IMR-90 (cell line): ENCODE measurements at regions not wholly inside any gene's neighbourhood (a gene's known extent, or its start where the extent isn't known, plus 50 kb on each side); places are given as distances from the start of the nearest gene placed in this dataset.

Experiments
- ATAC-seq: fragments of 200-7000 bp; cut with Tn5 transposase; 2 replicates; pipeline ENCODE4 v1.9.1; 2020; ENCODE audit warnings: low read depth, mild to moderate bottlenecking, moderate library complexity
- BruUV-seq: library from RNA; stranded (reverse); fragments of 400-500 nt; replicated peaks from 2 replicates; lab custom pipeline; 2021; lab: Mats Ljungman, UMichigan
- CTCF ChIA-PET: fragments of 300-600 bp; formaldehyde crosslinking; extraction: SDS; loops from one replicate; lab custom pipeline; 2021; ENCODE audit warnings: antibody characterized with exemption; lab: Yijun Ruan, JAX
- POLR2A ChIA-PET: fragments of 300-600 bp; sonication (Branson Sonifier 250); formaldehyde crosslinking; loops from one replicate; lab custom pipeline; 2022; ENCODE audit warnings: antibody characterized with exemption; ENCODE audit not compliant: unreplicated experiment; lab: Charles Lee
- DNase-seq: peaks from one replicate; pipeline ENCODE4 v3.0.0; 2013
- H2AFZ ChIP-seq: replicated peaks from 2 replicates; pipeline ENCODE3; 2013; ENCODE audit warnings: low read length, mild to moderate bottlenecking; ENCODE audit not compliant: poor library complexity
- H2AK5ac ChIP-seq: 2 replicates; pipeline ENCODE4 v1.6.1; 2013; ENCODE audit warnings: low read depth, low read length, inconsistent platforms
- H2AK9ac ChIP-seq: replicated peaks from 2 replicates; pipeline ENCODE3; 2013; ENCODE audit warnings: mild to moderate bottlenecking, low read depth, low read length, moderate library complexity; ENCODE audit not compliant: poor library complexity
- H2BK120ac ChIP-seq: 2 replicates; pipeline ENCODE4 v1.6.1; 2013; ENCODE audit warnings: low read depth, low read length, inconsistent platforms
- H2BK15ac ChIP-seq: 3 replicates; pipeline ENCODE4 v1.6.1; 2013; ENCODE audit warnings: low read depth, low read length, inconsistent platforms
- H2BK20ac ChIP-seq: 2 replicates; pipeline ENCODE4 v1.6.1; 2013; ENCODE audit warnings: low read depth, mild to moderate bottlenecking, inconsistent platforms, low read length, moderate library complexity
- H2BK5ac ChIP-seq: 2 replicates; pipeline ENCODE4 v1.6.1; 2013; ENCODE audit warnings: mild to moderate bottlenecking, low read depth, low read length, inconsistent platforms; ENCODE audit not compliant: poor library complexity, severe bottlenecking
- H3K14ac ChIP-seq: replicated peaks from 2 replicates; pipeline ENCODE4 v1.6.1; 2013; ENCODE audit warnings: low read depth, low read length, inconsistent platforms
- H3K18ac ChIP-seq: 2 replicates; pipeline ENCODE4 v1.6.1; 2013; ENCODE audit warnings: low read depth, low read length, control low read depth
- H3K23ac ChIP-seq: 2 replicates; pipeline ENCODE4 v1.6.1; 2013; ENCODE audit warnings: low read depth, low read length, inconsistent platforms
- H3K27ac ChIP-seq: 2 replicates; pipeline ENCODE4 v1.5.1; 2013; ENCODE audit warnings: mild to moderate bottlenecking, control low read depth, low read length; ENCODE audit not compliant: insufficient read depth
- H3K27me3 ChIP-seq: 2 replicates; pipeline ENCODE4 v1.6.1; 2013; ENCODE audit warnings: low read length; ENCODE audit not compliant: control insufficient read depth, insufficient read depth
- H3K36me3 ChIP-seq: 2 replicates; pipeline ENCODE4 v1.6.1; 2013; ENCODE audit warnings: low read length, mixed read lengths; ENCODE audit not compliant: control insufficient read depth, insufficient read depth
- H3K4ac ChIP-seq: 2 replicates; pipeline ENCODE4 v1.6.1; 2013; ENCODE audit warnings: low read depth, low read length, inconsistent platforms
- H3K4me1 ChIP-seq: 2 replicates; pipeline ENCODE4 v1.6.1; 2013; ENCODE audit warnings: low read length, mixed read lengths; ENCODE audit not compliant: control insufficient read depth, insufficient read depth
- H3K4me2 ChIP-seq: 2 replicates; pipeline ENCODE4 v1.6.1; 2013; ENCODE audit warnings: low read depth, mild to moderate bottlenecking, control low read depth, low read length, moderate library complexity
- H3K4me3 ChIP-seq: 2 replicates; pipeline ENCODE4 v1.5.1; 2013; ENCODE audit warnings: low read depth, mild to moderate bottlenecking, control low read depth, low read length, moderate library complexity; ENCODE audit not compliant: insufficient read depth
- H3K56ac ChIP-seq: 2 replicates; pipeline ENCODE4 v1.6.1; 2013; ENCODE audit warnings: low read length, inconsistent platforms; ENCODE audit not compliant: insufficient read depth; ENCODE audit errors: extremely low read depth
- H3K79me1 ChIP-seq, 2 experiments: 2 replicates each; pipeline ENCODE4 v1.6.1; 2013; ENCODE audit warnings: low read length in 2 of 2, inconsistent platforms in 1 of 2, low read depth in 1 of 2
- H3K9ac ChIP-seq: 2 replicates; pipeline ENCODE4 v1.6.1; 2013; ENCODE audit warnings: low read depth, low read length, control low read depth
- H3K9me1 ChIP-seq: 2 replicates; pipeline ENCODE4 v1.6.1; 2013; ENCODE audit warnings: low read length, inconsistent platforms; ENCODE audit not compliant: insufficient read depth
- H3K9me3 ChIP-seq: 2 replicates; pipeline ENCODE4 v1.6.1; 2013; ENCODE audit warnings: low read length; ENCODE audit not compliant: control insufficient read depth, insufficient read depth
- H4K20me1 ChIP-seq: 2 replicates; pipeline ENCODE4 v1.6.1; 2013; ENCODE audit warnings: low read length, inconsistent platforms; ENCODE audit not compliant: insufficient read depth
- H4K5ac ChIP-seq: 2 replicates; pipeline ENCODE4 v1.6.1; 2013; ENCODE audit warnings: mild to moderate bottlenecking, low read depth, low read length, control low read depth
- H4K8ac ChIP-seq, 2 experiments: 2 replicates each; pipeline ENCODE4 v1.6.1; 2013; ENCODE audit warnings: low read depth in 2 of 2, low read length in 2 of 2, control low read depth in 1 of 2, inconsistent platforms in 1 of 2
- H4K91ac ChIP-seq: 2 replicates; pipeline ENCODE4 v1.6.1; 2013; ENCODE audit warnings: low read depth, low read length, inconsistent platforms; ENCODE audit not compliant: insufficient read depth
- BHLHE40 ChIP-seq: fragments of 150-350 bp; IDR thresholded peaks from 2 replicates; pipeline ENCODE4 v1.6.1; 2016; ENCODE audit warnings: mild to moderate bottlenecking, low read depth, low read length
- CEBPB ChIP-seq: IDR thresholded peaks from 2 replicates; pipeline ENCODE4 v1.6.1; 2012; ENCODE audit warnings: low read depth, low read length, improper control_type of control experiment
- CTCF ChIP-seq: conservative IDR thresholded peaks from 2 replicates; pipeline ENCODE4 v1.5.1; 2012; ENCODE audit warnings: mild to moderate bottlenecking, low read depth, low read length, improper control_type of control experiment
- FOS ChIP-seq: fragments of 150-350 bp; IDR thresholded peaks from 2 replicates; pipeline ENCODE4 v1.6.1; 2016; ENCODE audit warnings: low read depth, low read length
- MAFK ChIP-seq: IDR thresholded peaks from 2 replicates; pipeline ENCODE4 v1.6.1; 2012; ENCODE audit warnings: low read depth, low read length, improper control_type of control experiment
- MXI1 ChIP-seq: IDR thresholded peaks from 2 replicates; pipeline ENCODE4 v1.6.1; 2012; ENCODE audit warnings: low read depth, mild to moderate bottlenecking, low read length, moderate library complexity, borderline replicate concordance
- POLR2A ChIP-seq: IDR thresholded peaks from 2 replicates; pipeline ENCODE4 v1.6.1; 2012; ENCODE audit warnings: mild to moderate bottlenecking, low read depth, low read length
- RCOR1 ChIP-seq: IDR thresholded peaks from 2 replicates; pipeline ENCODE4 v1.6.1; 2012; ENCODE audit warnings: mild to moderate bottlenecking, low read length, improper control_type of control experiment; ENCODE audit not compliant: insufficient replicate concordance
- dilution Hi-C: fragments of 300-500 bp; cut with HindIII; formaldehyde crosslinking; loops from one replicate; pipeline ENCODE4 v1.14.3; 2018; ENCODE audit warnings: low sequenced_read_pairs; ENCODE audit not compliant: unreplicated experiment
- in situ Hi-C: fragments of 300-500 bp; cut with MboI; formaldehyde crosslinking; loops from 3 replicates; pipeline ENCODE4 v1.14.3; 2019; ENCODE audit warnings: low sequenced_read_pairs, inconsistent platforms, mixed read lengths
- intact Hi-C: fragments of 100-400 bp; cut with micrococcal nuclease; formaldehyde crosslinking; loops from 2 replicates; pipeline ENCODE4 v1.10.0; 2022

GRCh38 chr2:144776766-144777165 lies 256.8 kb upstream of the ZEB2 start:
- H2BK20ac ChIP-seq = no peak overlapping the region
- H3K27ac ChIP-seq = no peak overlapping the region
- no peak overlapping the region for H3K56ac ChIP-seq
- no peak for ATAC-seq
- TF ChIP-seq MXI1 = no peak
- no peak for TF ChIP-seq RCOR1
- no peak for TF ChIP-seq MAFK
- no peak for TF ChIP-seq FOS
- no peak for TF ChIP-seq POLR2A
- no peak for TF ChIP-seq CTCF
- TF ChIP-seq BHLHE40 = no peak
- TF ChIP-seq CEBPB = no peak
- no peak overlapping the region for H4K91ac ChIP-seq
- H3K14ac ChIP-seq = no peak overlapping the region
- H2AK9ac ChIP-seq = no peak overlapping the region
- intact Hi-C loops = no loop called here
- no peak overlapping the region for H2BK15ac ChIP-seq
- H3K23ac ChIP-seq = no peak overlapping the region
- H2BK120ac ChIP-seq = no peak overlapping the region
- H3K4ac ChIP-seq = no peak overlapping the region
- no peak overlapping the region for H3K4me2 ChIP-seq
- H2AFZ ChIP-seq = no peak overlapping the region
- H2AK5ac ChIP-seq = no peak overlapping the region
- H3K4me3 ChIP-seq = no peak overlapping the region
- ChIA-PET CTCF (no interaction called here), POLR2A (no interaction called here)
- H3K36me3 ChIP-seq = no peaks in the 10 kb centered on the region
- no TSS peak for BruUV-seq
- H4K5ac ChIP-seq = no peak overlapping the region
- H3K9ac ChIP-seq = no peak overlapping the region
- in situ Hi-C loops = no loop called here
- DNase-seq = peak; percentile 40
- dilution Hi-C loops = no loop called here
- no peaks in the 10 kb centered on the region for H4K20me1 ChIP-seq
- no peak overlapping the region for H3K18ac ChIP-seq
- H3K27me3 ChIP-seq = no peaks in the 10 kb centered on the region
- no peak overlapping the region for H2BK5ac ChIP-seq
- H3K9me1 ChIP-seq = no peaks in the 10 kb centered on the region
- no peaks in the 10 kb centered on the region for H3K79me1 ChIP-seq
- no peaks in the 10 kb centered on the region for H3K4me1 ChIP-seq
- H4K8ac ChIP-seq = no peak overlapping the region
- H3K9me3 ChIP-seq = no peaks in the 10 kb centered on the region
